ENCODE measurements at regions not wholly inside any gene's neighbourhood (a gene's known extent, or its start where the extent isn't known, plus 50 kb on each side); places are given as distances from the start of the nearest gene placed in this dataset.
"Not testable (repeated sequence)": the region's sequence is repeated elsewhere in the genome, so short reads cannot be mapped to it uniquely, and the experiment has no call there.

DNA sequence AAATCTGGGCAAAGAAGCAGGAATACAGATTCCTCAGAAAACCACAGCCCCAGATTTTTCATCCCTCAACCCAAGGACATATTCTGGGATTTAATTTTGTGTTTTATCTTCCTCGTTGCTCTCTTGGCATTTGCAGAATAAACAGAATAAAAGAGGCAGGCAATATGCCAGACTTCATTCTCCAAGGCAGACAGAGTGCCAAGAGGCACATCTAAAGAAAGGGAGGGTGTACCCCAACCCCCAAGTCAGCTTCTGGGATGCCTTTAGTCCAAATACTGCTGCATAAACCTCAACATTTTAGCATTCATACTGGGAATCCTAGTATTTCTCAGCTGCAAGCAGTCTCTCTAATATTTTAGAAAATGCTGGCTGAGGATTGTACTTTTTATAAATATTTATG is 629.2 kb downstream of the KLHL13 start:
- H3K4me3 ChIP-seq (ENCODE audit: extremely low read depth, insufficient read depth, low read length, poor library complexity, severe bottlenecking): no peak overlapping the region
- H3K27ac ChIP-seq (ENCODE audit: low read depth, low read length, severe bottlenecking): no peak overlapping the region
- WGBS, 2 experiments (ENCODE audit: insufficient coverage in 2 of 2): no CpG with 5 or more reads among the region's 1 CpG
- no peaks in the 10 kb centered on the region for H3K4me1 ChIP-seq (ENCODE audit: control insufficient read depth, insufficient read depth, low read length, poor library complexity, severe bottlenecking)
- H3K9me3 ChIP-seq (ENCODE audit: control insufficient read depth, low read length): no peaks in the 10 kb centered on the region
- H3K36me3 ChIP-seq (ENCODE audit: control insufficient read depth, insufficient read depth, low read length): no peaks in the 10 kb centered on the region

DNA sequence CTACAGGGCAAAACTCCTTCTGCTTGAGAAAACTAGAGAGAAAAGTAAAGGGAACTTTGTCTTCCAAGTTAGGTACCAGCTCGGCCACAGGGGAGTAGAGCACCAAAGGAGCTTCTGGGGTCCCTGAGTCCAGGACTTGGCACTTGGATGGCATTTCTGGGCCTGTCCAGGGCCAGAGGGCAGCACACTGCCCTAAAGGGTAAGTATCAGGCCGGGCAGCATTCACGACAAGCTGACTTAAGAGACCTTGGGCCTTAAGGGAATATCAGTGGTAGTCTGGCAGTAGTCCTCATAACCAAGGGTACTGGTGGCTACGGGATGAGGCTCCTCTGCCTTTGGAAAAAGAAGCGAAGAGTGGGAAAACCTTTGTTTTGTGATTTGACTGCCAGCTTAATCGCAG is 632.7 kb downstream of the KLHL13 start:
- no peak overlapping the region for H3K4me3 ChIP-seq (ENCODE audit: extremely low read depth, insufficient read depth, low read length, poor library complexity, severe bottlenecking)
- no peaks in the 10 kb centered on the region for H3K36me3 ChIP-seq (ENCODE audit: control insufficient read depth, insufficient read depth, low read length)
- no peaks in the 10 kb centered on the region for H3K4me1 ChIP-seq (ENCODE audit: control insufficient read depth, insufficient read depth, low read length, poor library complexity, severe bottlenecking)
- WGBS, 2 experiments (ENCODE audit: insufficient coverage in 2 of 2): 64 to 90% methylated on average over 2 to 4 of the region's 6 CpGs
- H3K27ac ChIP-seq (ENCODE audit: low read depth, low read length, severe bottlenecking): no peak overlapping the region
- no peaks in the 10 kb centered on the region for H3K9me3 ChIP-seq (ENCODE audit: control insufficient read depth, low read length)

DNA sequence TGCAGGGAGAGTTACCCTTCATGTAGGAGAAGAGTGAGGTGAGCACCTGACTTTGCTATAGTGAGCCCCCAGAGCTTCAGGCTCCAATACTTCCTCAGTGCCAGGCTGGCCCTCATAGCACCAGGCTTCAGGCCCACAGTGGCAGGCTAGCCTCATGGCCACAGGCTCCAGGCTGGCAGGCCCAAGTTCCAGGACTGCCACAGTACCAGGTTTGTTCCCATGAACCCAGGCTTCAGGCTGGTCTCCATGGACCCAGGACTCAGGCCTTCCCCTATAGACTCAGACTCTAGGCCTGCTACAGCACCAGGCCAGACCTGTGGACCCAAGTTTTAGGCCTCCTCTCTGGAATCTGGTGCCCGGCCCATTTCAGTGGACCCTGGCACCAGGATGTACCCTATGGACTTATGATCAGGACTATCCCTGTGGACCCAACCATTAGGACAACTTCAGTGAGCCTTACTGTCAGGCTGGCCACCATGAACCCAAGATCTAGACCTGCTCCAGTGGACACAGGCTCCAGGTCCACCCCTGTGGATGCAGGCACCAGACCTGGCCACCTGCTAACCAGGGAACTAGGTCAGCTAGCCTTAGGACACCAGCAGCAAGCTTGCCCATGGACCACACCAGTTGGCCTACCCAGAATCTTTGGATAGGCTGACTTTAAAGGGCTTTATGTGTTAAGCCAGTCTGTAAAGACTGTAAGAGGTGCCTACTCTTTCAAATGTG is 658.2 kb downstream of the KLHL13 start:
- Histone ChIP-seq H3K4me1 (ENCODE audit: control insufficient read depth, insufficient read depth, low read length, poor library complexity, severe bottlenecking) (no peaks in the 10 kb centered on the region), H3K4me3 (ENCODE audit: extremely low read depth, insufficient read depth, low read length, poor library complexity, severe bottlenecking) (no peak overlapping the region), H3K36me3 (ENCODE audit: control insufficient read depth, insufficient read depth, low read length) (no peaks in the 10 kb centered on the region), H3K9me3 (ENCODE audit: control insufficient read depth, low read length) (no peaks in the 10 kb centered on the region), H3K27ac (ENCODE audit: low read depth, low read length, severe bottlenecking) (no peak overlapping the region)
- 83% methylated on average over 1 of the region's 1 CpG; no CpG with 5 or more reads in 1 of the 2 experiments for WGBS, 2 experiments (ENCODE audit: insufficient coverage in 2 of 2)

DNA sequence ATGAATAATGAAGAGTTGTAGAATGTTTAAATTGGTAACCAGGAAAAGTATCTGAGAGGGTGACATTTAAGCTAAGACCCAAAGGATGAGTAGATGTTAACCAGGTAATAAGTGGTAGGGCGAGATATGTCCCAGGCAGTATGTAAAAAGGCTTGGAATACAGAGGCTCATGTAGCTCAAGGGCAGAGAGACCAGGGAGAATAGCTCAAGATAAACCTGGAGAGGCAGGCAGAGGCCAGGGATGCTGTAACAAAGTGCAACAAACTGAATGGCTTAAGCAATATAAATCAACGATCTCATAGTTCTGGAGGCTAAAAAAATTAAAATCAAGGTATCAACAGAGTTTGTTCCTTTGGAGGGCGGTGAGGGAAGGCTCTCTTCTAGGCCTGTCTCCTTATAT is 660.8 kb downstream of the KLHL13 start:
- Histone ChIP-seq H3K9me3 (ENCODE audit: control insufficient read depth, low read length) (no peaks in the 10 kb centered on the region), H3K4me1 (ENCODE audit: control insufficient read depth, insufficient read depth, low read length, poor library complexity, severe bottlenecking) (no peaks in the 10 kb centered on the region), H3K27ac (ENCODE audit: low read depth, low read length, severe bottlenecking) (no peak overlapping the region), H3K4me3 (ENCODE audit: extremely low read depth, insufficient read depth, low read length, poor library complexity, severe bottlenecking) (no peak overlapping the region), H3K36me3 (ENCODE audit: control insufficient read depth, insufficient read depth, low read length) (no peaks in the 10 kb centered on the region)
- WGBS, 2 experiments (ENCODE audit: insufficient coverage in 2 of 2): 95 to 100% methylated on average over 1 to 2 of the region's 3 CpGs

DNA sequence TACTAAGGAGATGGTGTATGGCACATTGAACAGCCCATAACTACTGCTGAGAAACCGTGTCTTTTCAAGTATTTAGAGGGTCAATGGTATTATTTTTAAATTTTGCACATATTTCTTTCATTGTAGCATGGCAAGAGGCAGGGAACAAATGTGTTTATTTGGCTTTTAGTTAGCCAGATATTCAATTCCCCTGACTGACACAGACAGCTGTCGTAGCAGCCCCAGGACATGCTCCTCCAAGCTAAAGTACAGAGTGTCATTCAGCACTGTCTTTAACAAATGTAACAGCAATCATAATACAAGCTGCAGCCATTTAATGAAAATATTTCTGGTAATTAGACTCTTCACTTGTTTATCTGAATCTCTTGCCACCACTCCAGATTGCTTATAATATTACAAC is 687.1 kb downstream of the KLHL13 start:
- H3K4me1 ChIP-seq (ENCODE audit: control insufficient read depth, insufficient read depth, low read length, poor library complexity, severe bottlenecking): no peaks in the 10 kb centered on the region
- no peak overlapping the region for H3K27ac ChIP-seq (ENCODE audit: low read depth, low read length, severe bottlenecking)
- H3K4me3 ChIP-seq (ENCODE audit: extremely low read depth, insufficient read depth, low read length, poor library complexity, severe bottlenecking): no peak overlapping the region
- WGBS, 2 experiments (ENCODE audit: insufficient coverage in 2 of 2): no CpG with 5 or more reads among the region's 2 CpGs
- no peaks in the 10 kb centered on the region for H3K9me3 ChIP-seq (ENCODE audit: control insufficient read depth, low read length)
- H3K36me3 ChIP-seq (ENCODE audit: control insufficient read depth, insufficient read depth, low read length): no peaks in the 10 kb centered on the region

DNA sequence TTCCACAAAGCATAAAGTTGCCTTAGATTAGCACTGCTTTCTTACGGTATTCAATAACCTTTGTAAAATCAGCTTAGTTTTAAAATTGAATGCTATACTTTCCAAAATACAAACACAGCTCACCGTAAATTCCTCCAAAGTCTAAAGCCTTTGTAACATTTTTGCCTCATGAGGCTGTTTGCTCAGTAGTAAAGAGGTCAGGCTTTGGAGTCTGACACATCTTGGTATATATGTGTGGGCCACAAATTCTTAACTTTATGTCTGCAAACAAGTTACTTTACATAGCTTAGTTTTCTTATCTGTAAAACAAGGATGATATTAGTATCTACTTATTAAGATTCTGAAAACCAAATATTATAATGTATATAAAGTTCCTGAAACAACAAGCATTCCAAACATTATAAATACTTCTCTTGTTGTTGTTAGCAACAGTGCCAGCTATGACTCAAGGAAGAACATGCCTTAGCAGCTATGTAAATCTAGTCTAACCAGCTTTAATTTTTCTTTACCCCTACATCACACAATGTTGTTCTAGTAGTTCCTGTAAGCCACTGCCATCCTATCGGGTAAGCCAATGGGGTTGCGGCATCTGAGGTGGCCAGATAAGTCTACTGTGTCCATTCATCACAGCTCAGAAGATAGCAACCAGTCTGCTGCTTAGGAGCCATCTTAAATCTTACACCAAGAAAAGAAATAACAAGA is 709.0 kb downstream of the KLHL13 start:
- H3K36me3 ChIP-seq (ENCODE audit: control insufficient read depth, insufficient read depth, low read length): no peaks in the 10 kb centered on the region
- WGBS, 2 experiments (ENCODE audit: insufficient coverage in 2 of 2): no CpG with 5 or more reads among the region's 4 CpGs
- no peaks in the 10 kb centered on the region for H3K9me3 ChIP-seq (ENCODE audit: control insufficient read depth, low read length)
- H3K4me1 ChIP-seq (ENCODE audit: control insufficient read depth, insufficient read depth, low read length, poor library complexity, severe bottlenecking): no peaks in the 10 kb centered on the region
- no peak overlapping the region for H3K4me3 ChIP-seq (ENCODE audit: extremely low read depth, insufficient read depth, low read length, poor library complexity, severe bottlenecking)
- H3K27ac ChIP-seq (ENCODE audit: low read depth, low read length, severe bottlenecking): no peak overlapping the region

DNA sequence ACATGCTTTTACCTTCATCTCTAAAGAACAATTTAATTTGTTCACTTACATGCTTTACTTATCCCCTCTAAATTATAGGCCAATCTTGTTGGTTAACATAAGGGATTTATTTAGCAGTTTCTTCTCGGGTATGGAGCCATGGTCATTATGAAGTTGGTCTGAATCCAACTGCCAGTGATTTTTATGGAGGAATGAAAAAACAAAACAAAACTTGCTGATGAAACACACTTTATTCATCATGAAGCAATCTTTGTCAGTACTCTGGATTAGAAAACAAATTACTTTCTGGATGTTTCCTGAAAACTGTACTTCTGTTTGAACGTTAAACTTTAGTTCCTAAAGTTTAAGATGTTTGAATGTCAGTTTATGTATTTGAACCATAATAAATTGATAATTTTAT is 715.8 kb downstream of the KLHL13 start:
- H3K4me1 ChIP-seq (ENCODE audit: control insufficient read depth, insufficient read depth, low read length, poor library complexity, severe bottlenecking): no peaks in the 10 kb centered on the region
- WGBS, 2 experiments (ENCODE audit: insufficient coverage in 2 of 2): no CpG with 5 or more reads among the region's 2 CpGs
- no peaks in the 10 kb centered on the region for H3K9me3 ChIP-seq (ENCODE audit: control insufficient read depth, low read length)
- H3K36me3 ChIP-seq (ENCODE audit: control insufficient read depth, insufficient read depth, low read length): no peaks in the 10 kb centered on the region
- no peak overlapping the region for H3K4me3 ChIP-seq (ENCODE audit: extremely low read depth, insufficient read depth, low read length, poor library complexity, severe bottlenecking)
- no peak overlapping the region for H3K27ac ChIP-seq (ENCODE audit: low read depth, low read length, severe bottlenecking)

DNA sequence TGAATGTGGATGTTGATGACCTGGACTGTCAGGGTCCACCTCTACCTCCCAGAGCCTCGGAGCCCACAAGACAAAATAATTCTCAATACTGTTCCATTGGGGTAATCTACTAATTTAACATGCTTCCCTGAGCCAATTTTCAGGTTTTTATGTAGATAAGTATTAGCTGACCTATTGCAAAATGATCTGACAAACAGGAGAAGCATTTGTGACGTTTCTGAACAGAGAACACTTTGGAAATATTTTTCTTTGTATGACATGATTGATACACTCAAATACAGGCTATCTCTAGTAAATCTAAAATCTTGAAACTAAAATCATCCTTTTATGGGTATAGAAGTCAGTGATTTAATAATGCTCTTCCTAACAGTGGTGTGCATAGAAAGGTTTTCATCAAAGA is 716.6 kb downstream of the KLHL13 start:
- Histone ChIP-seq H3K4me1 (ENCODE audit: control insufficient read depth, insufficient read depth, low read length, poor library complexity, severe bottlenecking) (no peaks in the 10 kb centered on the region), H3K27ac (ENCODE audit: low read depth, low read length, severe bottlenecking) (no peak overlapping the region), H3K36me3 (ENCODE audit: control insufficient read depth, insufficient read depth, low read length) (no peaks in the 10 kb centered on the region), H3K4me3 (ENCODE audit: extremely low read depth, insufficient read depth, low read length, poor library complexity, severe bottlenecking) (no peak overlapping the region), H3K9me3 (ENCODE audit: control insufficient read depth, low read length) (no peaks in the 10 kb centered on the region)
- no CpG with 5 or more reads among the region's 2 CpGs for WGBS, 2 experiments (ENCODE audit: insufficient coverage in 2 of 2)

DNA sequence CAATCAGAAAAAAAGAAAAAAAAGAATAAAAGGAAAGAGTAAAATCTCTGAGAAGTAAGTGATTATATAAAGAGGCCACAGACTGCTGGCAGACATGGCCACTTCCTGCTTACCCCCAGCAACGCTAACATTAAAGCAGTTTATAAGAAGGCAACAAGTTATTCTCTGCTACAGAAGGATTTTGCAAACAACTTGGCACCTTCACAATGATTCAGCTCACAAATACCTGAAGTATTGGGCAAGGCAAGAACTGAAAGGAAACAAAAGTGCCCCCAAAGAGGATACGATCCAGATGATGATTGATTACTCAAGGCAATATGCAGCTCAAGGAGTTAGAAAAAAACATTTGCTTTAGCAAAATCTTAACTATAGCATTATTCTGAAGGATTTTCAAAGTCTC is 718.8 kb downstream of the KLHL13 start:
- no CpG with 5 or more reads among the region's 2 CpGs for WGBS, 2 experiments (ENCODE audit: insufficient coverage in 2 of 2)
- Histone ChIP-seq H3K4me1 (ENCODE audit: control insufficient read depth, insufficient read depth, low read length, poor library complexity, severe bottlenecking) (no peaks in the 10 kb centered on the region), H3K27ac (ENCODE audit: low read depth, low read length, severe bottlenecking) (no peak overlapping the region), H3K4me3 (ENCODE audit: extremely low read depth, insufficient read depth, low read length, poor library complexity, severe bottlenecking) (no peak overlapping the region), H3K9me3 (ENCODE audit: control insufficient read depth, low read length) (no peaks in the 10 kb centered on the region), H3K36me3 (ENCODE audit: control insufficient read depth, insufficient read depth, low read length) (no peaks in the 10 kb centered on the region)

DNA sequence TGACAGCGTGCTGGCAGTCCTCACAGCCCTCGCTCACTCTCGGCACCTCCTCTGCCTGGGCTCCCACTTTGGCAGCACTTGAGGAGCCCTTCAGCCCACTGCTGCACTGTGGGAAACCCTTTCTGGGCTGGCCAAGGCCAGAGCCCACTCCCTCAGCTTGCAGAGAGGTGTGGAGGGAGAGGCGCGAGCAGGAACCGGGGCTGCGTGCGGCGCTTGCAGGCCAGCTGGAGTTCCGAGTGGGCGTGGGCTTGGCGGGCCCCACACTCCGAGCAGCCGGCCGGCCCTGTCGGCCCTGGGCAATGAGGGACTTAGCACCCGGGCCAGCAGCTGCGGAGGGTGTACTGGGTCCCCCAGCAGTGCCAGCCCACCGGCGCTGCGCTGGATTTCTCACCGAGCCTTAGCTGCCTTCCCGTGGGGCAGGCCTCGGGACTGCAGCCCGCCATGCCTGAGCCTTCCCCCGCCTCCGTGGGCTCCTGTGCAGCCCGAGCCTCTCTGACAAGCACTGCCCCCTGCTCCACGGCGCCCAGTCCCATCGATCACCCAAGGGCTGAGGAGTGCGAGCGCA is 722.0 kb downstream of the KLHL13 start:
- not testable (repeated sequence) for H3K27ac ChIP-seq (ENCODE audit: low read depth, low read length, severe bottlenecking); H3K9me3 ChIP-seq (ENCODE audit: control insufficient read depth, low read length); H3K4me1 ChIP-seq (ENCODE audit: control insufficient read depth, insufficient read depth, low read length, poor library complexity, severe bottlenecking); H3K4me3 ChIP-seq (ENCODE audit: extremely low read depth, insufficient read depth, low read length, poor library complexity, severe bottlenecking); H3K36me3 ChIP-seq (ENCODE audit: control insufficient read depth, insufficient read depth, low read length)
- 100% methylated on average over 3 of the region's 33 CpGs; no CpG with 5 or more reads in 1 of the 2 experiments for WGBS, 2 experiments (ENCODE audit: insufficient coverage in 2 of 2)

DNA sequence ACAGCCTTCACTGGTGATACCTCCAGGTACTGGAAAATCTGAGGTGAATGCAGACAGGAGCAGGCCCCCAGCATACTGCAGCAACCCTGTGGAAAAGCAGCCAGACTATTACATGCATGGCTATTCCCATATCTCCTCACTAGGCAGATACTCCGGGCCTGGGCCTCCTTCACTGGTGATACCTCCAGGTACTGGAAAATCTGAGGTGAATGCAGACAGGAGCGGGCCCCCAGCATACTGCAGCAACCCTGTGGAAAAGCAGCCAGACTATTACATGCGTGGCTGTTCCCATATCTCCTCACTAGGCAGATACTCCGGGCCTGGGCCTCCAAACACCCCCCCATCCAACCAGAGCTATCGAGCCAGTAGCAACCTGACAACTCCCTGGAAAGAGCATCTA is 724.2 kb downstream of the KLHL13 start:
- H3K36me3 ChIP-seq (ENCODE audit: control insufficient read depth, insufficient read depth, low read length); H3K27ac ChIP-seq (ENCODE audit: low read depth, low read length, severe bottlenecking); H3K4me1 ChIP-seq (ENCODE audit: control insufficient read depth, insufficient read depth, low read length, poor library complexity, severe bottlenecking); H3K4me3 ChIP-seq (ENCODE audit: extremely low read depth, insufficient read depth, low read length, poor library complexity, severe bottlenecking); H3K9me3 ChIP-seq (ENCODE audit: control insufficient read depth, low read length): not testable (repeated sequence)
- no CpG with 5 or more reads among the region's 5 CpGs for WGBS, 2 experiments (ENCODE audit: insufficient coverage in 2 of 2)
